ENCODE measurements at regions not wholly inside any gene's neighbourhood (a gene's known extent, or its start where the extent isn't known, plus 50 kb on each side); places are given as distances from the start of the nearest gene placed in this dataset.

GRCh38 chr14:94945615-94946014 lies 175.7 kb upstream of the GSC start:
- TF ChIP-seq CTCF (IDR thresholded peaks at IDR 0.05 in 4 of 5, conservative IDR thresholded peaks at IDR 0.05 in 1 of 5) (no peak), POLR2A (IDR thresholded peaks at IDR 0.05) (no peak)

Measured in gastrocnemius medialis (tissue), 4 donors.